GM19463 (cell line): ENCODE measurements at regions not wholly inside any gene's neighbourhood (a gene's known extent, or its start where the extent isn't known, plus 50 kb on each side); places are given as distances from the start of the nearest gene placed in this dataset.
"Not testable (repeated sequence)": the region's sequence is repeated elsewhere in the genome, so short reads cannot be mapped to it uniquely, and the experiment has no call there.

Experiments
- ATAC-seq: cut with Tn5 transposase; IDR thresholded peaks from one replicate; pipeline ENCODE4 v1.9.1; 2021; ENCODE audit warnings: mild to moderate bottlenecking, moderate library complexity; ENCODE audit not compliant: unreplicated experiment

GRCh38 chr6:148021699-148022098 lies 320.9 kb upstream of the SASH1 start:
- no peak for ATAC-seq

DNA sequence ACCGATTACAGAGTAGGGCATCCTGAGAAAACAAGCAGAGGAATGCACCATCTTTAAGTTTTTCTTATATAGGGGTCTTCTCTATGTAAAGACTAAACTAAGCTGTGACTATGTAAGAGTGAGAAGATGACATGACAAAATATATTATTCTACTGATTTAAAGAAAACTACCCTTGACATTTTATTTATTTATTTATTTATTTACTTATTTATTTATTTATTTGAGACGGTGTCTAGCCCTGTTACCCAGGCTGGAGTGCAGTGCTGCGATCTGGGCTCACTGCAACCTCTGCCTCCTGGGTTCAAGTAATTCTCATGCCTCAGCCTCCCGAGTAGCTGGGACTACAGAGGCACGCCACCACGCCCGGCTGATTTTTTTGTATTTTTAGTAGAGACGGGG lies 320.4 kb upstream of the SASH1 start:
- not testable (repeated sequence) for ATAC-seq

DNA sequence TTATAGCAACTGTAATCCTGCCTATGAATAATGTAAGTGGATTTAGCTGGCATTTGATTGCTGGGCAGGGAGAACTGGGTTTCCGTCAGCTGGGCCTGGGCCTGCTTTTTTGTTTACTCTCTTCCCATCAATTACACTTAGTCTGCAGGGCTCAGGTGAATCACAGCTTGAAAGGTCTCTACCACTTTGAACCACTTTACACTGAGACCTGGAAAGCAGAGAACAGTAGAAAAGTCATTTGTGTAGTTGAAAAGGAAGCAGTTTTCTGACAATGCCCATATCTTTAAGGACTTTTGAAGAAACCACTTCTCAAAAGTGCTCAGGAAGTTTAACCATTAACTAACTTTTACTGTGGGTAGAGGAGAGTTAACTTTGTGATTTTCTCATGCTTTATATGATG lies 315.4 kb upstream of the SASH1 start:
- no peak for ATAC-seq

DNA sequence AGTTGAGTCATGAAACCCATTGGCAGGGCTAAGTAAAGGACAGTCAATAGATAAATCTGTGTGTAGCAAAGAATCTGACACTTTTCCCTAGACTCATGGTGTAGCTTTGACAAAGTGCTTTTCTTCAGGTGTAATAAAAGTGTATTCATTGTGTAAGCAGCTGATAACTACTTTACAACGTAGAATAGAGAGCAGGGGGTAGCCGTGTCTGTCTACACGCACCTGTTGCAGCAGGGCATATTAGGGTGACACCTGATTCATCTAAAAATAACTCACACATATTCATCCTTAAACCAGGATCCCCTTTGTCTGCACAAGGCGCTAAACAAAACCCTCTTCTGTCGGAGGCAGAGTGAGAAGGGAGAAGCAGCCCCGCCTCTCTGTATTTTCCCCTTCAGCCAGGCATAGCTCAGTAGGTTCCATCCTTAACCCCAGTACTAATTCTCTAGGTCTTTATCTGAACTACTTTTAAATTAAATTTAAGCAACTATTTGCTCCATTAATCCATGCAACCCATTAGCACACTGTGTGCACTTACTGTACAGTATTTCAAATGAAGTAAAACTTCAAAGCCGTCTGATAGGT lies 306.7 kb upstream of the SASH1 start:
- ATAC-seq = no peak

- no peak for ATAC-seq
Measured at GRCh38 chr6:148037496-148037895, 305.1 kb upstream of the SASH1 start.

- ATAC-seq = no peak
Measured at GRCh38 chr6:148041546-148041945, 301.1 kb upstream of the SASH1 start.

- ATAC-seq = no peak
Measured at GRCh38 chr6:148042536-148042935, 300.1 kb upstream of the SASH1 start.

GRCh38 chr6:148044261-148044751 lies 298.3 kb upstream of the SASH1 start:
- ATAC-seq = no peak

- ATAC-seq = no peak
Measured at GRCh38 chr6:148044921-148045320, 297.7 kb upstream of the SASH1 start.

DNA sequence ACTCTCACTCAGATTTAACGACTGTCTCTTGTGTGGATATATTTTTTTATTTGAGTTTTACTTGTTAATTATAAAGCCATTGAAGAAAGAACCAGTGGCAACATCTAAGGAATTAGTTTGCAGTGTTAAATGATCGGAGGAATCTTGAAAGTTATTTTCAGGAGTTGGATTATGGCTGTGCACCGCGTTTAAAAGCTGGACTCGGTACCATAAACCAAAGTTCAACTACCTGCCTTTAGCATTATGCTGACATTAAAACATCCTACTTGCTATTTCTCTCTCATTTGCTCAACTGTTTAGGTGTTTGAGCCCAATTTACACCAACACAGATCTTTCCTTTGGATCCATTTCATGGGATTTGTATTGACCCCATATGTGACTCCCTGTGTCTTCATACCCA lies 289.4 kb upstream of the SASH1 start:
- ATAC-seq = no peak

DNA sequence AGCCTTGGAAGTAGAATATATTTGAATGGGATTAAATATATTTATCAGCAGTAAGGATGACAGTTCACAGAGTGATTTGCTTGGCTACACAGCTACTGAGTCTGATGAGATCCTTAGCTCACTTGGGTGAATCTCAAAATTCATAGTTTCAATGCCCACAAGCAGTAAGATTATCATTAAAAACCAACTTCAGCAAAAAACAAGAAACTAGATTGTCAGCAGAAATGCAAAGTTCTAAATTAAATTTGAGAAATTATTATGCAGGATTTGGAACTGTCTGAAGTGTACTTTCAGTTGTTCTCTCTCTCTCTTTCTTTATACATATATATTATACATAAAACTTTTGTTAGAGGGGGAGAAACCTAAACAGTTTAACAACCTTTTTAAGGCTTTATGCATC lies 288.8 kb upstream of the SASH1 start:
- ATAC-seq = no peak

DNA sequence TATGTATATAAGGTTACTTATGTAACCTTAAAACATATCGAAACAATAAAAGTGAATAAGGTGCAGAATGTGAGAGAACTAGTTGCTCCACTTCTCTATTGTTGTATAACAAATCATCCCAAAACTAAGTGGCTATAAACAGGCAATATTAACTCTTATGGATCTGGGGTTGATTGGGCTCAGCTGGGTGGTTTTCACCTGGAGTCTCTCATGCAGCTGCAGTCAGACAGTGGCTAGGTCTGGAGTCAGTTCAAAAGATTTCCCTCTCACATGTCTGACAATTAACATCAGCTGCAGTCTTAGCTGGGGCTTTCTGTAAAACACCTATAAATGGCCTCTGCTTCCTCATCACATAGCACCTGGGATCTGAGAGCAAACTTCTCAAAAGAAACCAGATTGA lies 288.4 kb upstream of the SASH1 start:
- ATAC-seq = no peak

GRCh38 chr6:148055419-148055818 lies 287.2 kb upstream of the SASH1 start:
- ATAC-seq = no peak

- ATAC-seq = no peak
Measured at GRCh38 chr6:148059869-148060268, 282.8 kb upstream of the SASH1 start.

DNA sequence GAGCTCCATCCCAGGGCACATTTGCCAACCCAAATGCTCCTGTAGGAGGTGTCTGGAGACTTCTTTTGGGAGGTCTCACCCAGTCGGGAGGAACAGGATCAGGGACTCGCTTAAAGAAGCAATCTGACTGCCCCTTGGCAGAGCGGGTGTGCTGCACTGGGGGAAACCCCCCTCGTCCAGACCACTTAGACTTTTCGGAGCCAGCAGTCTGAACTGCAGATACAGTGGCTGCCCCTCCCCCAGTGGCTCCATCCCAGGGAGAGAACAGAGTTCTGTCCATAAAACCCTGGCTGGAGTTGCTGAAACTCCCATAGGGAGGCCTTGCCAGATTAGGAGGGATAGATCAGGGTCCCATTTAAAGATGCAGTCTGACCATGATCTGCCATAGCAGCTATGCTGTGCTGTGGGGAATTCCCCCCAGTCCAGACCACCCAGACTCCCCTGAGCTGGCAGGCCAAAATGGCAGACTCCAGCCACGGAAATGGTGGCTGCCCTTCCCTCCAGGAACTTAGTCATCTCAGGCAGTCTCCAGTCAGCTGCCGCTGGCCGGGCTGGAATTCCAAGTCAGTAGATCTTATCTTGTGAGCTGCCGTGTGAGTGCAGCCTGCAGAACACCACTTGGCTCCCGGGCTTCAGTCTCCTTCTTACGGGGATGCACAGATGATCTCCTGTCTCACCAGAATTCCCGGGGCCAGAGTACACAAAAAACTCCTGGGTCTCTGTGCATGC lies 278.1 kb upstream of the SASH1 start:
- ATAC-seq = no peak

DNA sequence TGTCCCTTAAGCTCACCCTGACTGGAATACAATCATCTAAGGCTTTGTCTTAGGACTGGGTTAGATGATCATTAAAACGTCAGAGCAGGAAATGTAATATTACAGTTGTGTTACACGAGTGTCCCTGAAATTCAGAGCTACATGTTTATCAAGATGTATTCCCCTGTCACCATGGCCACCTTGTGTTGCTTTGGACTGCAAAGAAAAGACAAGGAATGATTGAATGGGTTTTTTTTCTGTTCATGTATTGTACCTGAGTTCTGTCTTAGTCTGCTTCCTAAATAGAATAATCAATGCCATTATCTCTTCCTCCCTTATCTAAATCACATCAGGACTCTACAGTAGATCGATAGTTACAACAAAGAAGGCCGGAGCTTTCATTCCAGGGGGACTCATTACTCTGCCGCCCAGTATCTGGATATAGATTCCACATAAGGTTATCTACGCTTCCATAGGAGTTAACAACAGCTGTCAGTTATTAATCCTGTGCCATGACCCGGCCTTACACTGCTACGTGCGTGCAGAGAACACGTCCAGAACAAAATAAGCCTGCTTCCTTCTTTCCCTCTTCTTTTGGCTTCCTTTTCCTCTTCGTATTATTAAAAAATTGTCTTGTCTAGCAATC lies 274.1 kb upstream of the SASH1 start:
- ATAC-seq = no peak

DNA sequence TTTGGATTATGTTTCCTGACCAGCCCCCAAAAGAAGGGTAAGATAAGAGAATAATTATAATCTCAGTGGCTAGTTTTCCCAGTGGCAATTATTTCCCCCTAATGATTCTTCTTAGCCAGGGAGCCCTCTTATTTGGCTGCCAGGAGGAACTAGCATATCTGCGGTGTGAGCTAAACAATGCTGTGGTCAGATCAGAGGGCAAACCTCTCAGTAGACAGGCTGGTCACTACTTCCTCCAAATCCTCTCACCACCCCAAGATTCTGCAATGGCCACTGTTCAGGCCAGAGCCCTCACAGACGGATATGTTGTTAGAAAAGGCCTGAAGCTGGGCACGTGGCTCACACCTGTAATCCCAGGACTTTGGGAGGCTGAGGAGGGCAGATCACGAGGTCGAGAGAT lies 273.4 kb upstream of the SASH1 start:
- no peak for ATAC-seq

GRCh38 chr6:148074291-148074690 lies 268.3 kb upstream of the SASH1 start:
- no peak for ATAC-seq

DNA sequence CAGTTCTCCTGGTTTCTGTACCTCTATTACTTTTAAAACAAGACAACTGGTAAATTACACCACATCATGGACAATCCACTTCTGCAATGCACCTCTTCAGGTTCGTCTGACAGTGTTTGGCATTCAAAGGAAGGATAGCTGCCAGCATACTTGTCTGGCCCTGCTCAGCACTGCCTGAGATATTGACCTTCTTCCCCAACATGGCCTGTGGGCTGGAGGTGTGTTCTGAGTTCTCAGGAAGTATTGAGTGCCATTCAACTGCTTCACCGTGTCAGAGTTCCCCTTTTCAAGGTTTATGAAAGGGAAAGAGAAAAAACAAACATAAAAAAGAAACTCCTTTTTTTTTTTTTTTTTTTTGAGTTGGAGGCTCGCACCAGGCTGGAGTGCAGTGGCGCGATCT lies 267.9 kb upstream of the SASH1 start:
- ATAC-seq = peak; percentile 58

- ATAC-seq = no peak
Measured at GRCh38 chr6:148075352-148075751, 267.3 kb upstream of the SASH1 start.

- ATAC-seq = no peak
Measured at GRCh38 chr6:148076051-148076450, 266.6 kb upstream of the SASH1 start.

DNA sequence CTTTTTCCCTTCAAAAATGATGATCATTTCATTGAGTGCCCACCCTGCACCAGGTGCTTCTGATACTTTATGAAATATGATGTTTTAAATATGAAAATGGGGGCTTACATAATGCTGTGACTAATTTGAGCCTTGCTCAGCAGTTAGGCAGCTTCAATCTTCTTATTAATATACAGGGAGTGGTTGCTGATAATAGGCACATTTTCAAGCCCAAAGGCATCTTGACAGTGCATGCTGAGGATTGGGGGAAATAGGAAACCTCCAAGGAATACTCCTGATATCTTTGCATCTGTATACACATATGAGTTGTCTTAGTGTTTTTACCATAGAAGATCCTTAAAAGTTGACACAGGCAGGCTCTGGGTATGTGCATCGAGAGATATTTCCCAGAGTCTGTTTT lies 262.3 kb upstream of the SASH1 start:
- ATAC-seq = no peak
